ENCODE measurements at regions not wholly inside any gene's neighbourhood (a gene's known extent, or its start where the extent isn't known, plus 50 kb on each side); places are given as distances from the start of the nearest gene placed in this dataset.

DNA sequence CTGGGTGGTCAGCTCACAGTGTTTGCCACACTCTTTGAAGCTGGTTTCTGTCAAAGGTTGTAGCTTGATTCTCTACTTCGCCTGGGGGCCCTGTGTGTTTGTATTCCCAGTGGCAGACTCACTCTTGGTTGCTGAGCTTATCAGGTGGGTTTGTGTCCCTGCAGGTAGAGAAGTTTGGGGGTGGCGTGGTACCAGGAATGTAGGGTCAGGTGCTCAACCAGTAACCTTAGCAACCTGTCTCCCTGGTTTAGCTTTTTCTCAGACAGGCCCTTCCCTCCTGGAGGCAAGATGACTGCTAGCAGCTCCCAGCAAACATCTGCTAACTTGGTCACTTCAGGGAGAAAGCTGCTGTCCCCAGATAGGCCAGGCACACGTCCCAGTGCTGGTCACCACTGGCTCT, 352.2 kb downstream of the AACS start (continued):
- TF ChIP-seq, protein P1, sequence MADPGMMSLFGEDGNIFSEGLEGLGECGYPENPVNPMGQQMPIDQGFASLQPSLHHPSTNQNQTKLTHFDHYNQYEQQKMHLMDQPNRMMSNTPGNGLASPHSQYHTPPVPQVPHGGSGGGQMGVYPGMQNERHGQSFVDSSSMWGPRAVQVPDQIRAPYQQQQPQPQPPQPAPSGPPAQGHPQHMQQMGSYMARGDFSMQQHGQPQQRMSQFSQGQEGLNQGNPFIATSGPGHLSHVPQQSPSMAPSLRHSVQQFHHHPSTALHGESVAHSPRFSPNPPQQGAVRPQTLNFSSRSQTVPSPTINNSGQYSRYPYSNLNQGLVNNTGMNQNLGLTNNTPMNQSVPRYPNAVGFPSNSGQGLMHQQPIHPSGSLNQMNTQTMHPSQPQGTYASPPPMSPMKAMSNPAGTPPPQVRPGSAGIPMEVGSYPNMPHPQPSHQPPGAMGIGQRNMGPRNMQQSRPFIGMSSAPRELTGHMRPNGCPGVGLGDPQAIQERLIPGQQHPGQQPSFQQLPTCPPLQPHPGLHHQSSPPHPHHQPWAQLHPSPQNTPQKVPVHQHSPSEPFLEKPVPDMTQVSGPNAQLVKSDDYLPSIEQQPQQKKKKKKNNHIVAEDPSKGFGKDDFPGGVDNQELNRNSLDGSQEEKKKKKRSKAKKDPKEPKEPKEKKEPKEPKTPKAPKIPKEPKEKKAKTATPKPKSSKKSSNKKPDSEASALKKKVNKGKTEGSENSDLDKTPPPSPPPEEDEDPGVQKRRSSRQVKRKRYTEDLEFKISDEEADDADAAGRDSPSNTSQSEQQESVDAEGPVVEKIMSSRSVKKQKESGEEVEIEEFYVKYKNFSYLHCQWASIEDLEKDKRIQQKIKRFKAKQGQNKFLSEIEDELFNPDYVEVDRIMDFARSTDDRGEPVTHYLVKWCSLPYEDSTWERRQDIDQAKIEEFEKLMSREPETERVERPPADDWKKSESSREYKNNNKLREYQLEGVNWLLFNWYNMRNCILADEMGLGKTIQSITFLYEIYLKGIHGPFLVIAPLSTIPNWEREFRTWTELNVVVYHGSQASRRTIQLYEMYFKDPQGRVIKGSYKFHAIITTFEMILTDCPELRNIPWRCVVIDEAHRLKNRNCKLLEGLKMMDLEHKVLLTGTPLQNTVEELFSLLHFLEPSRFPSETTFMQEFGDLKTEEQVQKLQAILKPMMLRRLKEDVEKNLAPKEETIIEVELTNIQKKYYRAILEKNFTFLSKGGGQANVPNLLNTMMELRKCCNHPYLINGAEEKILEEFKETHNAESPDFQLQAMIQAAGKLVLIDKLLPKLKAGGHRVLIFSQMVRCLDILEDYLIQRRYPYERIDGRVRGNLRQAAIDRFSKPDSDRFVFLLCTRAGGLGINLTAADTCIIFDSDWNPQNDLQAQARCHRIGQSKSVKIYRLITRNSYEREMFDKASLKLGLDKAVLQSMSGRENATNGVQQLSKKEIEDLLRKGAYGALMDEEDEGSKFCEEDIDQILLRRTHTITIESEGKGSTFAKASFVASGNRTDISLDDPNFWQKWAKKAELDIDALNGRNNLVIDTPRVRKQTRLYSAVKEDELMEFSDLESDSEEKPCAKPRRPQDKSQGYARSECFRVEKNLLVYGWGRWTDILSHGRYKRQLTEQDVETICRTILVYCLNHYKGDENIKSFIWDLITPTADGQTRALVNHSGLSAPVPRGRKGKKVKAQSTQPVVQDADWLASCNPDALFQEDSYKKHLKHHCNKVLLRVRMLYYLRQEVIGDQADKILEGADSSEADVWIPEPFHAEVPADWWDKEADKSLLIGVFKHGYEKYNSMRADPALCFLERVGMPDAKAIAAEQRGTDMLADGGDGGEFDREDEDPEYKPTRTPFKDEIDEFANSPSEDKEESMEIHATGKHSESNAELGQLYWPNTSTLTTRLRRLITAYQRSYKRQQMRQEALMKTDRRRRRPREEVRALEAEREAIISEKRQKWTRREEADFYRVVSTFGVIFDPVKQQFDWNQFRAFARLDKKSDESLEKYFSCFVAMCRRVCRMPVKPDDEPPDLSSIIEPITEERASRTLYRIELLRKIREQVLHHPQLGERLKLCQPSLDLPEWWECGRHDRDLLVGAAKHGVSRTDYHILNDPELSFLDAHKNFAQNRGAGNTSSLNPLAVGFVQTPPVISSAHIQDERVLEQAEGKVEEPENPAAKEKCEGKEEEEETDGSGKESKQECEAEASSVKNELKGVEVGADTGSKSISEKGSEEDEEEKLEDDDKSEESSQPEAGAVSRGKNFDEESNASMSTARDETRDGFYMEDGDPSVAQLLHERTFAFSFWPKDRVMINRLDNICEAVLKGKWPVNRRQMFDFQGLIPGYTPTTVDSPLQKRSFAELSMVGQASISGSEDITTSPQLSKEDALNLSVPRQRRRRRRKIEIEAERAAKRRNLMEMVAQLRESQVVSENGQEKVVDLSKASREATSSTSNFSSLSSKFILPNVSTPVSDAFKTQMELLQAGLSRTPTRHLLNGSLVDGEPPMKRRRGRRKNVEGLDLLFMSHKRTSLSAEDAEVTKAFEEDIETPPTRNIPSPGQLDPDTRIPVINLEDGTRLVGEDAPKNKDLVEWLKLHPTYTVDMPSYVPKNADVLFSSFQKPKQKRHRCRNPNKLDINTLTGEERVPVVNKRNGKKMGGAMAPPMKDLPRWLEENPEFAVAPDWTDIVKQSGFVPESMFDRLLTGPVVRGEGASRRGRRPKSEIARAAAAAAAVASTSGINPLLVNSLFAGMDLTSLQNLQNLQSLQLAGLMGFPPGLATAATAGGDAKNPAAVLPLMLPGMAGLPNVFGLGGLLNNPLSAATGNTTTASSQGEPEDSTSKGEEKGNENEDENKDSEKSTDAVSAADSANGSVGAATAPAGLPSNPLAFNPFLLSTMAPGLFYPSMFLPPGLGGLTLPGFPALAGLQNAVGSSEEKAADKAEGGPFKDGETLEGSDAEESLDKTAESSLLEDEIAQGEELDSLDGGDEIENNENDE (IDR thresholded peaks at IDR 0.05; ENCODE audit: insufficient replicate concordance, low read length): no peak
